GM19240 (cell line): ENCODE measurements at regions not wholly inside any gene's neighbourhood (a gene's known extent, or its start where the extent isn't known, plus 50 kb on each side); places are given as distances from the start of the nearest gene placed in this dataset.

ENCODE experiments used
- DNase-seq: peaks from one replicate; pipeline ENCODE4 v3.0.0; 2011; ENCODE audit warnings: low spot score; ENCODE audit not compliant: insufficient read length

GRCh38 chr9:28317745-28318144 lies 744.5 kb upstream of the C9orf72 start:
- DNase-seq: no peak

GRCh38 chr9:28318515-28318914 lies 745.2 kb upstream of the C9orf72 start:
- no peak for DNase-seq

- no peak for DNase-seq
Measured at GRCh38 chr9:28319981-28320380, 746.7 kb upstream of the C9orf72 start.

- DNase-seq: no peak
Measured at GRCh38 chr9:28320616-28321015, 747.3 kb upstream of the C9orf72 start.

GRCh38 chr9:28329323-28329722 lies 756.0 kb upstream of the C9orf72 start:
- DNase-seq: no peak

- DNase-seq: no peak
Measured at GRCh38 chr9:28332648-28333047, 759.4 kb upstream of the C9orf72 start.

GRCh38 chr9:28341913-28342312 lies 768.6 kb upstream of the C9orf72 start:
- DNase-seq: no peak

- DNase-seq: no peak
Measured at GRCh38 chr9:28342815-28343338, 769.6 kb upstream of the C9orf72 start.

GRCh38 chr9:28363151-28363562 lies 789.9 kb upstream of the C9orf72 start:
- DNase-seq: no peak

GRCh38 chr9:28365020-28365640 lies 791.8 kb upstream of the C9orf72 start:
- no peak for DNase-seq

GRCh38 chr9:28365728-28366127 lies 792.4 kb upstream of the C9orf72 start:
- no peak for DNase-seq

GRCh38 chr9:28378231-28378630 lies 805.0 kb upstream of the C9orf72 start:
- no peak for DNase-seq

GRCh38 chr9:28379082-28379481 lies 805.8 kb upstream of the C9orf72 start:
- no peak for DNase-seq

GRCh38 chr9:28389411-28389810 lies 816.1 kb upstream of the C9orf72 start:
- no peak for DNase-seq

GRCh38 chr9:28394774-28395173 lies 821.5 kb upstream of the C9orf72 start:
- no peak for DNase-seq

GRCh38 chr9:28396058-28396457 lies 822.8 kb upstream of the C9orf72 start:
- DNase-seq: no peak

- DNase-seq: no peak
Measured at GRCh38 chr9:28407351-28407750, 834.1 kb upstream of the C9orf72 start.

- DNase-seq: no peak
Measured at GRCh38 chr9:28409919-28410318, 836.6 kb upstream of the C9orf72 start.

- DNase-seq: no peak
Measured at GRCh38 chr9:28410411-28410810, 837.1 kb upstream of the C9orf72 start.

- DNase-seq: no peak
Measured at GRCh38 chr9:28413471-28413870, 840.2 kb upstream of the C9orf72 start.

GRCh38 chr9:28423255-28423654 lies 850.0 kb upstream of the C9orf72 start:
- no peak for DNase-seq

- DNase-seq: no peak
Measured at GRCh38 chr9:28435456-28435855, 862.2 kb upstream of the C9orf72 start.

- no peak for DNase-seq
Measured at GRCh38 chr9:28439688-28440087, 866.4 kb upstream of the C9orf72 start.

- no peak for DNase-seq
Measured at GRCh38 chr9:28443461-28443860, 870.2 kb upstream of the C9orf72 start.
